Keratinocyte (primary cell): ENCODE measurements at regions not wholly inside any gene's neighbourhood (a gene's known extent, or its start where the extent isn't known, plus 50 kb on each side); places are given as distances from the start of the nearest gene placed in this dataset.

ENCODE experiments used
- DNase-seq: peaks from one replicate; pipeline ENCODE4 v3.0.0-alpha.2; 2011; ENCODE audit warnings: low read depth, missing footprints, low spot score
- FAIRE-seq: peaks from 2 replicates; lab custom pipeline; 2011; peaks lifted over from hg19 to GRCh38; lab: Jason Lieb, UNC
- H2AFZ ChIP-seq: 2 replicates; pipeline ENCODE4 v1.6.0; 2012; ENCODE audit warnings: low read length, control low read depth, inconsistent platforms; ENCODE audit not compliant: control insufficient read depth
- H3K27ac ChIP-seq: 2 replicates; pipeline ENCODE4 v1.5.1; 2011; ENCODE audit warnings: low read length; ENCODE audit not compliant: control insufficient read depth, insufficient read depth
- H3K27me3 ChIP-seq: 3 replicates; pipeline ENCODE4 v1.6.0; 2011; ENCODE audit warnings: low read length; ENCODE audit not compliant: control insufficient read depth, insufficient read depth; ENCODE audit errors: extremely low read depth
- H3K36me3 ChIP-seq, 2 experiments: 2 replicates in 1 of 2; 3 replicates in 1 of 2; pipeline ENCODE4 v1.5.1; 2011; ENCODE audit warnings: low read length in 2 of 2, mild to moderate bottlenecking in 1 of 2; ENCODE audit not compliant: control insufficient read depth in 2 of 2, insufficient read depth in 2 of 2; ENCODE audit errors: extremely low read depth in 1 of 2
- H3K4me1 ChIP-seq: 3 replicates; pipeline ENCODE4 v1.5.1; 2011; ENCODE audit warnings: low read length; ENCODE audit not compliant: control insufficient read depth, insufficient read depth; ENCODE audit errors: extremely low read depth
- H3K4me2 ChIP-seq: 3 replicates; pipeline ENCODE4 v1.6.0; 2011; ENCODE audit warnings: low read depth, low read length; ENCODE audit not compliant: control insufficient read depth, insufficient read depth; ENCODE audit errors: extremely low read depth
- H3K4me3 ChIP-seq, 3 experiments: fragments of 200-600 bp in 1 of 3; sonication (generic) in 1 of 3; 2 replicates in 2 of 3; 3 replicates in 1 of 3; pipeline ENCODE4 v1.5.1; 2011 to 2016; ENCODE audit warnings: low read length in 3 of 3, mild to moderate bottlenecking in 3 of 3, control low read depth in 2 of 3, inconsistent platforms in 1 of 3, low read depth in 1 of 3, mixed read lengths in 1 of 3, mixed run types in 1 of 3, moderate library complexity in 1 of 3; ENCODE audit not compliant: control insufficient read depth in 2 of 3, insufficient read depth in 2 of 3; ENCODE audit errors: extremely low read depth in 1 of 3
- H3K79me2 ChIP-seq: 2 replicates; pipeline ENCODE4 v1.6.0; 2012; ENCODE audit warnings: low read length; ENCODE audit not compliant: control insufficient read depth, insufficient read depth
- H3K9ac ChIP-seq: 3 replicates; pipeline ENCODE4 v1.6.0; 2011; ENCODE audit warnings: low read length; ENCODE audit not compliant: control insufficient read depth, insufficient read depth; ENCODE audit errors: extremely low read depth
- H3K9me1 ChIP-seq: 3 replicates; pipeline ENCODE4 v1.6.0; 2011; ENCODE audit warnings: low read length; ENCODE audit not compliant: control insufficient read depth, insufficient read depth; ENCODE audit errors: extremely low read depth
- H3K9me3 ChIP-seq: 2 replicates; pipeline ENCODE4 v1.5.1; 2012; ENCODE audit warnings: low read depth, low read length; ENCODE audit not compliant: control insufficient read depth
- H4K20me1 ChIP-seq: 3 replicates; pipeline ENCODE4 v1.6.0; 2011; ENCODE audit warnings: low read length; ENCODE audit not compliant: control insufficient read depth, insufficient read depth; ENCODE audit errors: extremely low read depth
- CTCF ChIP-seq, 3 experiments: IDR thresholded peaks in 1 of 3; conservative IDR thresholded peaks in 1 of 3; optimal IDR thresholded peaks in 1 of 3; 2 replicates in 2 of 3; 3 replicates in 1 of 3; pipeline versions ENCODE3 to v1.5.1; 2011; ENCODE audit warnings: low read length in 3 of 3, mild to moderate bottlenecking in 3 of 3, moderate library complexity in 2 of 3, control low read depth in 1 of 3, inconsistent platforms in 1 of 3; ENCODE audit not compliant: insufficient read depth in 2 of 3; ENCODE audit errors: extremely low read depth in 1 of 3
- EZH2 ChIP-seq: IDR thresholded peaks from one replicate; pipeline ENCODE4 v1.6.1; 2012; ENCODE audit warnings: inconsistent platforms, mild to moderate bottlenecking, low read length, moderate library complexity
- dilution Hi-C: fragments of 300-500 bp; cut with MboI; formaldehyde crosslinking; loops from one replicate; pipeline ENCODE4 v1.7.0; 2020; ENCODE audit warnings: low sequenced_read_pairs; ENCODE audit not compliant: extremely low pct_ligation_motif_present

- no peak overlapping the region for H3K4me3 ChIP-seq
- no peaks in the 10 kb centered on the region for H4K20me1 ChIP-seq
- H3K4me2 ChIP-seq = no peak overlapping the region
- dilution Hi-C loops = no loop called here
- no peak overlapping the region for H3K9ac ChIP-seq
- no peak overlapping the region for H3K27ac ChIP-seq
- no peak overlapping the region for H2AFZ ChIP-seq
- H3K4me1 ChIP-seq = no peaks in the 10 kb centered on the region
- DNase-seq (no peak), FAIRE-seq (no peak)
- no peaks in the 10 kb centered on the region for H3K36me3 ChIP-seq
- no peaks in the 10 kb centered on the region for H3K79me2 ChIP-seq
- H3K27me3 ChIP-seq = no peaks in the 10 kb centered on the region
- TF ChIP-seq CTCF (optimal IDR thresholded peaks at IDR 0.05 in 1 of 3, IDR thresholded peaks at IDR 0.05 in 1 of 3, conservative IDR thresholded peaks at IDR 0.05 in 1 of 3; ENCODE audit: extremely low read depth in 1 of 3, insufficient read depth in 2 of 3, low read length in 3 of 3) = no peak
- no peak for TF ChIP-seq EZH2
- H3K9me3 ChIP-seq = no peaks in the 10 kb centered on the region
- H3K9me1 ChIP-seq = no peaks in the 10 kb centered on the region
These were observed 199.2 kb upstream of the DTNA start for GRCh38 chr18:34510926-34511325.

- no peak for DNase-seq
These were observed 198.7 kb upstream of the DTNA start for GRCh38 chr18:34511435-34511834.

More at GRCh38 chr18:34511435-34511834, 198.7 kb upstream of the DTNA start:
- no peak for TF ChIP-seq EZH2
- no peak for TF ChIP-seq CTCF (optimal IDR thresholded peaks at IDR 0.05 in 1 of 3, IDR thresholded peaks at IDR 0.05 in 1 of 3, conservative IDR thresholded peaks at IDR 0.05 in 1 of 3; ENCODE audit: extremely low read depth in 1 of 3, insufficient read depth in 2 of 3, low read length in 3 of 3)
- H3K4me2 ChIP-seq = no peak overlapping the region
- H3K9me1 ChIP-seq = no peaks in the 10 kb centered on the region
- no peaks in the 10 kb centered on the region for H3K4me1 ChIP-seq
- no peaks in the 10 kb centered on the region for H4K20me1 ChIP-seq
- H3K27ac ChIP-seq = no peak overlapping the region
- no peak overlapping the region for H3K9ac ChIP-seq
- FAIRE-seq = no peak
- dilution Hi-C loops = no loop called here
- H3K27me3 ChIP-seq = no peaks in the 10 kb centered on the region
- H3K9me3 ChIP-seq = no peaks in the 10 kb centered on the region
- H3K36me3 ChIP-seq = no peaks in the 10 kb centered on the region
- no peak overlapping the region for H2AFZ ChIP-seq
- H3K79me2 ChIP-seq = no peaks in the 10 kb centered on the region
- no peak overlapping the region for H3K4me3 ChIP-seq
